Peyer's patch (tissue), 4 donors: ENCODE measurements at regions not wholly inside any gene's neighbourhood (a gene's known extent, or its start where the extent isn't known, plus 50 kb on each side); places are given as distances from the start of the nearest gene placed in this dataset.

Source experiments
- DNase-seq, 3 donors: peaks; one replicate each; pipeline ENCODE4 v3.0.0-alpha.2; 2017 to 2019
- H3K27ac ChIP-seq, 4 donors: fragments of 200-600 bp; sonication (generic); one replicate each; pipeline ENCODE4 v1.5.1; 2016 to 2019
- H3K27me3 ChIP-seq, 2 donors: fragments of 200-600 bp; sonication (generic); one replicate each; pipeline ENCODE4 v1.5.1; 2019
- H3K36me3 ChIP-seq, 3 donors: fragments of 200-600 bp; sonication (generic); one replicate each; pipeline ENCODE4 v1.5.1; 2016 to 2019
- H3K4me1 ChIP-seq, 4 donors: fragments of 200-600 bp; sonication (generic); one replicate each; pipeline ENCODE4 v1.5.1; 2016 to 2019
- H3K4me3 ChIP-seq, 4 donors: fragments of 200-600 bp; sonication (generic); 1 replicate in 3 of 4; 2 replicates in 1 of 4; pipeline ENCODE4 v1.5.1; 2016 to 2019; ENCODE audit warnings: mild to moderate bottlenecking in 1 of 4
- H3K9me3 ChIP-seq, 4 donors: fragments of 200-600 bp; sonication (generic); one replicate each; pipeline ENCODE4 v1.5.1; 2016 to 2019; ENCODE audit warnings: mild to moderate bottlenecking in 1 of 4
- CTCF ChIP-seq, 6 experiments: fragments of 450-650 bp in 4 of 6; fragments of 200-600 bp in 2 of 6; sonication (generic) in 1 of 6; IDR thresholded peaks; one replicate each; pipeline ENCODE4 v1.5.1; 2017 to 2019; ENCODE audit warnings: antibody characterized with exemption in 6 of 6, mild to moderate bottlenecking in 3 of 6, moderate library complexity in 1 of 6
- POLR2A ChIP-seq, 2 donors: fragments of 450-650 bp; IDR thresholded peaks; one replicate each; pipeline ENCODE4 v1.5.1; 2017; ENCODE audit warnings: antibody characterized with exemption in 2 of 2, mild to moderate bottlenecking in 2 of 2, moderate library complexity in 2 of 2

GRCh38 chr2:241996100-241996499 lies 126.6 kb downstream of the RTP5 start:
- Histone ChIP-seq H3K9me3 (no peaks in the 10 kb centered on the region), H3K27me3 (no peaks in the 10 kb centered on the region), H3K27ac (no peak overlapping the region), H3K36me3 (no peaks in the 10 kb centered on the region), H3K4me3 (no peak overlapping the region), H3K4me1 (no peaks in the 10 kb centered on the region)
- peak in 2 of 3 donors; percentile 10 to 15 for DNase-seq
- no peak for TF ChIP-seq CTCF (IDR thresholded peaks at IDR 0.05)
- no peak for TF ChIP-seq POLR2A (IDR thresholded peaks at IDR 0.05)

- no peaks in the 10 kb centered on the region for H3K4me1 ChIP-seq
- no peak overlapping the region for H3K27ac ChIP-seq
- no peak overlapping the region for H3K4me3 ChIP-seq
- H3K36me3 ChIP-seq, result no peaks in the 10 kb centered on the region
- H3K27me3 ChIP-seq, result no peaks in the 10 kb centered on the region
- no peaks in the 10 kb centered on the region for H3K9me3 ChIP-seq
- DNase-seq, result peak in 2 of 3 donors; percentile 5
- TF ChIP-seq CTCF (IDR thresholded peaks at IDR 0.05), result no peak
- TF ChIP-seq POLR2A (IDR thresholded peaks at IDR 0.05), result no peak
Observed at GRCh38 chr2:241997017-241997416, 127.5 kb downstream of the RTP5 start.

GRCh38 chr2:241999184-241999583 lies 129.7 kb downstream of the RTP5 start:
- Histone ChIP-seq H3K36me3 (no peaks in the 10 kb centered on the region), H3K27ac (no peak overlapping the region), H3K4me3 (no peak overlapping the region), H3K27me3 (no peaks in the 10 kb centered on the region), H3K4me1 (no peaks in the 10 kb centered on the region), H3K9me3 (no peaks in the 10 kb centered on the region)
- TF ChIP-seq POLR2A (IDR thresholded peaks at IDR 0.05), result no peak
- no peak for TF ChIP-seq CTCF (IDR thresholded peaks at IDR 0.05)
- peak in 1 of 3 donors; percentile 23 for DNase-seq

- Histone ChIP-seq H3K4me1 (no peaks in the 10 kb centered on the region), H3K9me3 (no peaks in the 10 kb centered on the region), H3K27me3 (no peaks in the 10 kb centered on the region), H3K36me3 (no peaks in the 10 kb centered on the region), H3K27ac (no peak overlapping the region), H3K4me3 (no peak overlapping the region)
- TF ChIP-seq CTCF (IDR thresholded peaks at IDR 0.05), result no peak
- no peak for TF ChIP-seq POLR2A (IDR thresholded peaks at IDR 0.05)
- DNase-seq, result peak in 1 of 3 donors; percentile 23
Observed at GRCh38 chr2:242001853-242002252, 132.3 kb downstream of the RTP5 start.

GRCh38 chr2:242002944-242003343 lies 133.4 kb downstream of the RTP5 start:
- no peak overlapping the region for H3K4me3 ChIP-seq
- no peaks in the 10 kb centered on the region for H3K27me3 ChIP-seq
- peak in 1 of 3 donors; percentile 22 for DNase-seq
- H3K27ac ChIP-seq, result no peak overlapping the region
- no peak for TF ChIP-seq POLR2A (IDR thresholded peaks at IDR 0.05)
- TF ChIP-seq CTCF (IDR thresholded peaks at IDR 0.05), result no peak
- no peaks in the 10 kb centered on the region for H3K9me3 ChIP-seq
- no peaks in the 10 kb centered on the region for H3K4me1 ChIP-seq
- H3K36me3 ChIP-seq, result no peaks in the 10 kb centered on the region
